Effector memory CD8-positive, alpha-beta T cell (primary cell): ENCODE measurements at regions not wholly inside any gene's neighbourhood (a gene's known extent, or its start where the extent isn't known, plus 50 kb on each side); places are given as distances from the start of the nearest gene placed in this dataset.
"Not testable (repeated sequence)": the region's sequence is repeated elsewhere in the genome, so short reads cannot be mapped to it uniquely, and the experiment has no call there.

Experiments
- ATAC-seq: fragments of 150-1000 bp; cut with Tn5 transposase; replicated peaks from 2 replicates; pipeline ENCODE4 v1.10.0; 2021; ENCODE audit warnings: mild to moderate bottlenecking, moderate library complexity
- DNase-seq, 3 experiments: peaks; one replicate each; pipeline ENCODE4 v3.0.0; 2021
- H3K27ac Mint-ChIP-seq, 2 donors: one replicate each; pipeline ENCODE4 v1.8.0; 2022; ENCODE audit warnings: mild to moderate bottlenecking in 2 of 2, mixed read lengths in 2 of 2, moderate library complexity in 2 of 2
- H3K27me3 Mint-ChIP-seq, 2 donors: one replicate each; pipeline ENCODE4 v1.8.0; 2022; ENCODE audit warnings: mixed read lengths in 2 of 2
- H3K36me3 Mint-ChIP-seq: one replicate; pipeline ENCODE4 v1.8.0; 2022; ENCODE audit warnings: mild to moderate bottlenecking, moderate library complexity, mixed read lengths; ENCODE audit not compliant: insufficient read depth
- H3K4me1 Mint-ChIP-seq, 2 donors: one replicate each; pipeline ENCODE4 v1.8.0; 2022; ENCODE audit warnings: low read depth in 2 of 2, mixed read lengths in 2 of 2
- H3K4me3 Mint-ChIP-seq, 2 donors: one replicate each; pipeline ENCODE4 v1.8.0; 2022; ENCODE audit warnings: mild to moderate bottlenecking in 2 of 2, mixed read lengths in 2 of 2, moderate library complexity in 2 of 2
- H3K9me3 Mint-ChIP-seq, 2 donors: one replicate each; pipeline ENCODE4 v1.8.0; 2022; ENCODE audit warnings: mixed read lengths in 2 of 2

DNA sequence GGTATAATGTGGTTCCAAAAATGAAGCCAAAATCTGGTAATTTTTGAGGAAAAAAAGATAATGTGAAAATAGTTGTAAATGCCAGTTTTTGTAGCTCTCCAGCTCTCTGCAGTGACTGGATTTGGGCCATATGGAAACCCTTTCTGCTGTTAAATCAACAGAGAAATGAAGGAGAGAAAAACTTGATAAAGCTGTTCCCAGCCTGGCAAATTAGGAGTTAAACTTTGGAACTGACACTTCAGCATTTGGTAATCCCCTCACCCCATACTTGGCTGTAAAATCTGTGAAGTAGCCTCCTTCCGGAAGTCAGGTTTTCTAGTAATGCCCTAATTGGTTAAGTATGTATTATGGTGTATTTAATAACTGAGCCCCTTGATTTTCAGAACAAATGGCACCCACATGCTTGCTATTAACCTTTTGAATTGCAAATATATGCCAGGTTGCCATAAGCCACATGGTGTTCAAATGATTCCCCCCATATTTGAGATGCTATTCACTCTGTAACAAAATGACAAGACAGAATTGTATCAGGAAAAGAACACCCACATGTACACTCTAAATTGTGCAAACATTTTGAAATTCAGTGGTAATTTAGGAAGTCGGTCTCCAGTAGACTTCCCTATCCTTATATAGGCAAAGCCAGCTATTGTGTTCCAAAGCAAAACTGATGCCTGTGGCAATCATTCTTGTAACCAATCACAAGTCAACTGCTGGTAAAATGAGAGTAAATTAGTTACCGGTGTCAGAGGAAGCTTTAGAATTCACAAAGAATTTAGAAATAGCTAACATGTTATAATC is 96.3 kb upstream of the ADAMTS3 start:
- no peak for DNase-seq
- no peak for ATAC-seq

DNA sequence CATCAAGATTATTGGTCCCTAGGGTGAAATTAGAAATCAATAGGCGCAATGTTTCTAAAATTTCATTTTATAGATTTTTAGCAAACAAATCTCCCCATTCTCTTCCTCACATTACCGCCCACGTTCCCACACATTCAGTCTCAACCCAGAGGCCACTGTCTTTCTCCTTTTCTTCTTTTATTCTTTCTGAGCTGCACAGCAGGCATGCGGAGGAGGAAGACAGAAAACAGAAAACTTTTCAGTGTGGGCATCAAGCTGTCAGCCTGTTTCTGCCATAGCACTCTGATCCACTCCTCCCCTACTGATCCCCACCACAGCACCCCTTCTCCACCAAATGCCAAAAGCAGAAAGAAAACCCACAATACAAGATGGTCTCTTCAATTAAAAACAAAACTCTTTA is 94.8 kb upstream of the ADAMTS3 start:
- no peak overlapping the region for H3K4me3 Mint-ChIP-seq
- DNase-seq = no peak

More for the DNA sequence above, 96.3 kb upstream of the ADAMTS3 start:
- H3K27me3 Mint-ChIP-seq = peaks cover 6% of the 10 kb centered on the region in 2 donors
- H3K4me3 Mint-ChIP-seq = no peak overlapping the region
- H3K4me1 Mint-ChIP-seq = no peaks in the 10 kb centered on the region
- peaks cover 0 to 2% of the 10 kb centered on the region in 2 donors for H3K9me3 Mint-ChIP-seq
- H3K36me3 Mint-ChIP-seq = no peaks in the 10 kb centered on the region
- no peak overlapping the region for H3K27ac Mint-ChIP-seq

DNA sequence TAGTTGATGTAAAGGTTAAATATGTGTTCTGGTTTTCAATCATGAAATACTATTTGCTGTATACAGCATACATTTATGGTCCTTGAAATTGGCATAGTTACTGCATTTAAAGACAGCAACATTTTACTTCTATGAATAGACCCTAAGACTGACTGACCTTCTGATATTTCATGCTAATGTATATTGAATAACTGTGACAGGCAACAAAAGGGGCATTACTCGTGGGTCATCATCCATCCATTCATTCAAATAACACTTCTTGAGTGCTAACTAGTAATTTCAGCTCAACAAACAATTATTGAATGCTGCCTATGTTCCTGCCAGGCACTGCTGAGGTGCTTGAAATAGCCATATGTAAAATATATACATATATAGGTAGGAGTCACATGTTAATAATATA is 92.8 kb upstream of the ADAMTS3 start:
- H3K27ac Mint-ChIP-seq = no peak overlapping the region
- no peaks in the 10 kb centered on the region for H3K4me1 Mint-ChIP-seq
- no peaks in the 10 kb centered on the region for H3K36me3 Mint-ChIP-seq
- peaks cover 6% of the 10 kb centered on the region in 2 donors for H3K27me3 Mint-ChIP-seq
- peaks cover 0 to 2% of the 10 kb centered on the region in 2 donors for H3K9me3 Mint-ChIP-seq
- no peak overlapping the region for H3K4me3 Mint-ChIP-seq
- DNase-seq (no peak), ATAC-seq (no peak)

More for the DNA sequence above, 94.8 kb upstream of the ADAMTS3 start:
- peaks cover 0 to 2% of the 10 kb centered on the region in 2 donors for H3K9me3 Mint-ChIP-seq
- ATAC-seq = no peak
- H3K27me3 Mint-ChIP-seq = peaks cover 6% of the 10 kb centered on the region in 2 donors
- no peak overlapping the region for H3K27ac Mint-ChIP-seq
- no peaks in the 10 kb centered on the region for H3K36me3 Mint-ChIP-seq
- no peaks in the 10 kb centered on the region for H3K4me1 Mint-ChIP-seq

DNA sequence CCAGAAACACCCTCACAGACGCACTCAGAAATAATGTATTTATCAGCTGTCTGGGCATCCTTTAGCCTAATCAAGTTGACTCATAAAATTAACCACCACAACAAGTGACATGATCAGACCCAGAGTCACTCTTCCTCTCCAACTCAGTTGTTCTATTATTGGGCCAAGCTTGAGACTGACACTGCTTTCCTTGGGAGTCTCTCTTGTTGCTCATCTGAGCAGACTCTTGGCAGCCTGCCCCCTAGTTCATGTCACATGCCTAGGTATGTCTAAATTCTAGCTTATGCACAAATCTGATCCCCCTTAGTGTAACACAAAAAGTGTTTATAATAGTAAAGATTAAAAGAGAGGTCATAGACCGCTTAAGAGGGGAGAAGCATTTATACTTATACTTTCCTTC is 72.6 kb upstream of the ADAMTS3 start:
- DNase-seq = no peak
- H3K4me1 Mint-ChIP-seq = no peaks in the 10 kb centered on the region
- peaks cover 0 to 4% of the 10 kb centered on the region in 2 donors for H3K9me3 Mint-ChIP-seq

DNA sequence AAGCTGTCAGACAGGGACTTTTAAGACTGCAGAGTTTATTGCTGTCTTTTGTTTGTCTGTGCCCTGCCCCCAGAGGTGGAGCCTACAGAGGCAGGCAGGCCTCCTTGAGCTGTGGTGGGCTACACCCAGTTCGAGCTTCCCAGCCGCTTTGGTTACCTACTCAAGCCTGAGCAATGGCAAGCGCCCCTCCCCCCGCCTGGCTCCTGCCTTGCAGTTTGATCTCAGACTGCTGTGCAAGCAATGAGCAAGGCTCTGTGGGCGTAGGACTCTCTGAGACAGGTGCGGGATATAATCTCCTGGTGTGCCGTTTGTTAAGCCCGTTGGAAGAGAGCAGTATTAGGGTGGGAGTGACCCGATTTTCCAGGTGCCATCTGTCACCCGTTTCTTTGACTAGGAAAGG is 67.8 kb upstream of the ADAMTS3 start:
- not testable (repeated sequence) for H3K27me3 Mint-ChIP-seq, DNase-seq, H3K4me1 Mint-ChIP-seq, ATAC-seq, H3K27ac Mint-ChIP-seq, H3K4me3 Mint-ChIP-seq, H3K36me3 Mint-ChIP-seq
- H3K9me3 Mint-ChIP-seq = peaks cover 0 to 11% of the 10 kb centered on the region in 2 donors

More for the DNA sequence above, 72.6 kb upstream of the ADAMTS3 start:
- H3K27ac Mint-ChIP-seq = no peak overlapping the region
- ATAC-seq = no peak
- no peaks in the 10 kb centered on the region for H3K27me3 Mint-ChIP-seq
- no peaks in the 10 kb centered on the region for H3K36me3 Mint-ChIP-seq
- H3K4me3 Mint-ChIP-seq = no peak overlapping the region

DNA sequence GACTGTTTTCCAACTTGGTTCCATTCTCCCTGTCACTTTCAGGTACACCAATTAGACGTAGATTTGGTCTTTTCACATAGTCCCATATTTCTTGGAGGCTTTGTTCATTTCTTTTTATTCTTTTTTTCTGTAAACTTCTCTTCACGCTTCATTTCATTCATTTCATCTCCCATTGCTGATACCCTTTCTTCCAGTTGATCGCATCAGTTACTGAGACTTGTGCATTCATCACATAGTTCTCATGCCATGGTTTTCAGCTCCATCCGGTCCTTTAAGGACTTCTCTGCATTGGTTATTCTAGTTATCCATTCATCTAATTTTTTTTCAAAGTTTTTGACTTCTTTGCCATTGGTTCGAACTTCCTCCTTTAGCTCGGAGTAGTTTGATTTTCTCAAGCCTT is 66.9 kb upstream of the ADAMTS3 start:
- peaks cover 0 to 11% of the 10 kb centered on the region in 2 donors for H3K9me3 Mint-ChIP-seq
- not testable (repeated sequence) for H3K27ac Mint-ChIP-seq

DNA sequence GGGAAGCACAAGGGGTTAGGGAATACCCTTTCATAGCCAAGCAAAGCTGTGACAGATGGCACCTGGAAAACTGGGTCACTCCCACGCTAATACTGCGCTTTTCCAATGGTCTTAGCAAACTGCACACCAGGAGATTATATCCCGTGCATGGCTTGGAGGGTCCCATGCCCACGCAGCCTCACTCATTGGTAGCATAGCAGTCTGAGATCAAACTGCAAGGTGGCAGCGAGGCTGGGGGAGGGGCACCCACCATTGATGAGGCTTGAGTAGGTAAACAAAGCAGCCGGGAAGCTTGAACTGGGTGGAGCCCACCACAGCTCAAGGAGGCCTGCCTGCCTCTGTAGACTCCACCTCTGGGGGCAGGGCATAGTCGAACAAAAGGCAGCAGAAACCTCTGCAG is 63.2 kb upstream of the ADAMTS3 start:
- H3K27ac Mint-ChIP-seq, H3K27me3 Mint-ChIP-seq, ATAC-seq, H3K4me3 Mint-ChIP-seq, H3K36me3 Mint-ChIP-seq, H3K4me1 Mint-ChIP-seq, DNase-seq: not testable (repeated sequence)
- peaks cover 0 to 16% of the 10 kb centered on the region in 2 donors for H3K9me3 Mint-ChIP-seq

More for the DNA sequence above, 66.9 kb upstream of the ADAMTS3 start:
- H3K4me3 Mint-ChIP-seq, H3K4me1 Mint-ChIP-seq, DNase-seq, H3K27me3 Mint-ChIP-seq, H3K36me3 Mint-ChIP-seq, ATAC-seq: not testable (repeated sequence)

DNA sequence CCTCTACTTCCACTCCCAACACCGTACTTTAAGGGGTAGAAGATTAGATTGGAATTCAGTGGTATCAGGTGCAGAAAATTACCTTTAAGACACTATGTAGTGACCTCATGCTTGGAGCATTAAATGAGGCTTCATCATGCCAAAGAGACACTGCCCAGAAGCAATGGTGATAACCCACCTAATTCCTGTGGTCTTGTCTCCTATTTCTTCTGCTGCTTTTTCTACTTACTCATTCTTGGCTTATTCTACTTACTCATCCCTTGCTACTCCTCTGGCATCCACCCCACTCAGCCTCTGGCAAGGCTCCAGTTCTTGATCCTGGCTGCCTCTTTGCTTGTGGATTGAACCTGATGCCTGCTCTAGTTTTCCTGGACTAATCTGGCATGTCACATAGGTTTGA is 62.3 kb upstream of the ADAMTS3 start:
- no peak for DNase-seq
- Mint-ChIP-seq H3K4me1 (no peaks in the 10 kb centered on the region), H3K27me3 (no peaks in the 10 kb centered on the region), H3K4me3 (no peak overlapping the region), H3K9me3 (peaks cover 0 to 15% of the 10 kb centered on the region in 2 donors), H3K27ac (no peak overlapping the region), H3K36me3 (no peaks in the 10 kb centered on the region)
- no peak for ATAC-seq

DNA sequence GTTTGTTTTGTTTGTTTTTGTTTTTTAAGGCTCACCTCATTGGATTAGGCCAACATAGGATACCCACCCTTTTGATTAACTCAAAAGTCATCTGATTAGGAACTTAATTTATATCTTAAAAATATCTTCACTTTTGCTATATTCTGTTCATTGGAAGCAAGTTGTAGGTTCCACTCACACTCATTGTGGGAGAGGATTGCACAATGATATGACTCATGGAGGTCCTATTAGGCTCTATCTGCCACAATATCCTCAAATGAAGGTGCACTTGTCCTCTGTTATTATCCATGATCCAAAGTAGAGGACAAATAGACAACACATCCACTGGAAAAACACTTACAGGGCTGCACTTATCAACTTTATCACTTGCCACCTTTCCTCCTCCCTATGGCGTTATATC is 60.5 kb upstream of the ADAMTS3 start:
- DNase-seq = no peak
- no peaks in the 10 kb centered on the region for H3K36me3 Mint-ChIP-seq
- H3K27ac Mint-ChIP-seq = no peak overlapping the region
- ATAC-seq = no peak
- no peaks in the 10 kb centered on the region for H3K27me3 Mint-ChIP-seq
- peaks cover 0 to 7% of the 10 kb centered on the region in 2 donors for H3K9me3 Mint-ChIP-seq
- no peaks in the 10 kb centered on the region for H3K4me1 Mint-ChIP-seq
- no peak overlapping the region for H3K4me3 Mint-ChIP-seq

DNA sequence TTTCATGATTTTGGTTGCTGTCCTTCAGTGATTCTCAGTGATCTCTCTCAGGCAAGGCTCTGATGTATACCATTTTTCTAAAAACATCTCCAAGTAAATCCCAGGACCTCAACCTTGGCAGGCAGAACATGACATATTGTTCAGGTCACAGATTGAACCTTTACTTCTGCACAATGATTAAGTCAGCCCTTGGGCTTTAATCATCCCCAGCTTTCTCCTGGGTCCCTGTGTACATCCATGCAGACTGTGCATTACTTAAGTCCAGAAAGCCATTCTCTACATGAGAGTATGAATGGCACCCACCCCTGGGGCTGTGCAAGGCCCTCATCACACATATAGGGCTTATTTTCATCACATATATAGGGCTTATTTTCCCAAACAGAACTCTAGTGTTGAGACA is 58.7 kb upstream of the ADAMTS3 start:
- Mint-ChIP-seq H3K36me3 (no peaks in the 10 kb centered on the region), H3K9me3 (peaks cover 0 to 9% of the 10 kb centered on the region in 2 donors), H3K27ac (no peak overlapping the region), H3K27me3 (no peaks in the 10 kb centered on the region), H3K4me3 (no peak overlapping the region), H3K4me1 (no peaks in the 10 kb centered on the region)
- ATAC-seq (no peak), DNase-seq (no peak)
